GM12875 (cell line): ENCODE measurements at regions not wholly inside any gene's neighbourhood (a gene's known extent, or its start where the extent isn't known, plus 50 kb on each side); places are given as distances from the start of the nearest gene placed in this dataset.

Source experiments
- H3K4me3 ChIP-seq: one replicate; pipeline ENCODE4 v1.5.1; 2011; ENCODE audit warnings: low read depth, low read length, control low read depth
- CTCF ChIP-seq: IDR thresholded peaks from 2 replicates; pipeline ENCODE4 v1.5.1; 2011; ENCODE audit warnings: low read depth, mild to moderate bottlenecking, control low read depth, inconsistent platforms, low read length, moderate library complexity, borderline replicate concordance; ENCODE audit not compliant: insufficient read depth

DNA sequence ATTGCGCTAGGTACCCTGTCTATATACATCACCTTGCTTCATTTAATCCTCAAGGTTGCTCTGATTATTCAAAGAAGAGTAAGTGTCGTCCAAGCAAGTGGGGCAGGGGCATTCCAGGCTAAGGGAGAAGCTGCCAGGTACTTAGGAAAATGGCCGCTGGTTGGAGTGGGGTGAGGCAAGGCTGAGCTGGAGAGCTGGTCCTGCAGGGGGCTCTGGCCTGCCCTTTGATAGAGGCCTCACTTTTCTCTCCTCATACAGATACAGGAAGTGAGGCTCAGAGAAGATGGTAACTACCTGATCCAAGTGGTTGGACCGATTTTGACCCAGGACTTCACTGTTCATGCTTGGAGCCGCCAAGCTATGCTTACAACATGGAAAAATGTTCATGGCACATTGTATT is 86.9 kb upstream of the ZBTB40 start:
- 0 out of 2 replicates have a peak, but pooled peaks have one; percentile 13 for TF ChIP-seq CTCF
- no peak overlapping the region for H3K4me3 ChIP-seq

DNA sequence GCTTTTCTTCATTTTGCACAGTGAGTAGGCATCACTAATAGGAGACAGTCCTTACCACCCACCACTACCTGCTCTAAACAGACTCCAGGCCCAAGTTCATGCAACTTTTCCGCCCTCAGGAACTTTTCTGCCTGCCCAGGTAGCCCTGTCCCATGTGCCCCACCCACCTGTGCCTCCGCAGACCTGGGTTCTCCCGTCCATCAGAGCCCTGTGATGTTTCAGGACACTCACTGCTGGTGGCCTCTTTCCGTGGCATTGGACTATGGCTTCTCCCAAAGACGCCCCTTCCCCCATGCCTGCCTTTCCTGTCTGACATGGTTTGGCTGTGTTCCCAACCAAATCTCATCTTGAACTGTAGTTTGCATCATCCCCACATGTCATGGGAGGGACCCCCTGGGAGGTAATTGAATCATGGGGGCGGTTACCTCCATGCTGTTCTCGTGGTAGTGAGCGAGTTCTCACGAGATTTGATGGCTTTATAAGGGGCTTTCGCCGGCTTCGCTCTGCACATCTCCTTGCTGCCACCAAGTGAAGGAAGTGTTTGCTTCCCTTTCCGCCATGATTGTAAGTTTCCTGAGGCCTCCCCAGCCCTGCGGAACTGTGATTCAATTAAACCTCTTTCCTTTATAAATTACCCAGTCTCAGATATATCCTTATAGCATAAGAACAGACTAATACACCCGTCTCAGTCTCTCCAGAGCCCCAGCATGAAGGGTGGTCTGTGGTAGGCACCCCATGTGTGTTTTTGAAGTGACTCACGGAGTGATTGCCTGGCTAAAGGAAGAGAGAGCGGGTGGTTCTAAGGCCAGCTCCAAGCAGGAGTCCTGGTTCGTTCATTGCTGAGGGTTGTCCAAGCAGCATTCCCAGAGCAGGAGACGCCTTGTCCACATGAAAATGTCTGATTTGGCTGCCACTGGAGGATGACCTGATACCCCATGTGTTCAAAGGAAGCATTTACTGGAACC is 86.0 kb upstream of the ZBTB40 start:
- H3K4me3 ChIP-seq, result no peak overlapping the region
- TF ChIP-seq CTCF, result no peak

DNA sequence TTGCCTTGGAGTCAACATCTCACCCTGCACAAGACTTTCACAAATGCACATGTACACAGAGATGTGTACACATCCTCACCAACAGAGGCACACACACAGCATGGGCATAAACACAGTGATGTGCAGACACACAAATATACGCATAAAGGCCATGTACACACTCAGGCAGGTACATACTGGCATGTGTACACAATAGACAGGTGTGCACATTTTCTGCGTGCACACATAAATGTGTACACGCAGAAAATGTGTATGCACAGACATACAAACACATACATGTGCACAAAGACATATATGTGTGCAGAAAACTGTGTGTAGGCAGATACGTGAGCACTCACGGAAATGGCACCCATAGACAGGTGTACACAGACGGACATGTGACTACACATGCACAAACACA is 85.3 kb upstream of the ZBTB40 start:
- H3K4me3 ChIP-seq, result no peak overlapping the region
- TF ChIP-seq CTCF, result no peak

DNA sequence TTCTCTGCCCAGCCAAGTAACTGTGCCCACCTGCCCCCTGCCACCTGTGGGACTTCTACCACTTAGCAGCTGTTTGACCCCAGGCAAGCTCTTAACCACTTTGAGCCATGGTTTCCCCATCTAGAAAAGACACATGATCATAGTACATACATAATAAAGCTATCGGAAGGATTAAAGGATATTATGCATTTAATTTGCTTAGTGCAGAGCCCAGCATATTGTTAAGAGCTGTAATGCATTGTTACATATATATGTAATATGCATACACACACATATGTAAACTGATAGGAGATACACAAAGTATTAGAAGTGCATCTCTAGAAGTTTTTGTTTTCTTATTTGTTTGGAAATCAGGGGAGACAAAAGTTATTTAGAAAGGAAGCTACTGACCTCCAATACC is 83.5 kb upstream of the ZBTB40 start:
- no peak overlapping the region for H3K4me3 ChIP-seq
- no peak for TF ChIP-seq CTCF

DNA sequence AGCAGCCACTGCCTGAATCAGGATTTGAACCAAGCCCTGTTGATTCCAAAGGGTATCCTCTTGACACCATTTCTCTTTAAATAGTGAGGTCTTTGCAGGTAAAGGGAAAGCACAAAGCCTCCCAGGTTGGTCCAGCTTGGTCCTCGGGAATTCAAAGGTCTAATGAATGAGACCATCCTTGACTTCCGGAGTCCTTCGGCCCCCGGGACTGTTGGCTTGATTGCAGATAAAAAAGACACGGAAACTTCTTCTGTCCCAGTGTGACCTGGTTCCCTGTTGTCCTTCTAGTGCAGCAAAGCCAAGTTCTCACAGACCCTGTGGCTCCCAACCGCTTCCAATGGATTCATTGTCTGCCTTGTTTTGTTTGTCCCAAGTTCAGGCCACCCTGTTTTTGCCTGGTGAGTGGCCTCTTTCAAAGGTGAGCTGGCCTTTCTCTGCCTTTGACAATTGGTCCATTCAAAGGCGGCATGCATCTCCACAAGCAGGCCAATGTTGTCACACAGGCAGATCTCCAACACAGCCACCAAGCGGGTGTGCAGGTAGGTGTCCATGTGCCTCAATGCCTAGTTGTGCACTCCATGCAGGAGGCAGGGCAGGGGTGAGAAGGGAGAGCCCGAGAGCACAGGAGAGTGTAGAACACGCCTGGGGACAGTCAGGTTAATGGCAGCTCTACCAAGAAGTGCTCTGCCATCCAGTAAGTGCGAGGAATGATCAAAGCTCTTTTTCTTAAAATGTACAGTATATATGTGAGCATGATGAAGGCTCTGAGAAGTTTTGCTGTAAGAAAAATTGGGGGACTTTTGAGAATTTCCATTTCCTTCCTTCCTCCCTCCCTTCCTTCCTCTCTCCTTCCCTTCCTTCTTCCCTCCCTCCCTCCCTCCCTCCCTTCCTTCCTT is 82.1 kb upstream of the ZBTB40 start:
- TF ChIP-seq CTCF, result no peak
- H3K4me3 ChIP-seq, result no peak overlapping the region

GRCh38 chr1:22370190-22370498 is 81.5 kb upstream of the ZBTB40 start:
- TF ChIP-seq CTCF, result no peak

More at GRCh38 chr1:22370190-22370498, 81.5 kb upstream of the ZBTB40 start:
- H3K4me3 ChIP-seq, result no peak overlapping the region
